Suprapubic skin (tissue), 4 donors: ENCODE measurements at regions not wholly inside any gene's neighbourhood (a gene's known extent, or its start where the extent isn't known, plus 50 kb on each side); places are given as distances from the start of the nearest gene placed in this dataset.

Source experiments
- CTCF ChIP-seq, 2 donors: fragments of 200-600 bp in 1 of 2; fragments of 450-650 bp in 1 of 2; sonication (generic) in 1 of 2; IDR thresholded peaks; one replicate each; pipeline ENCODE4 v1.5.1; 2016 to 2019; ENCODE audit warnings: antibody characterized with exemption in 2 of 2, mild to moderate bottlenecking in 1 of 2, moderate library complexity in 1 of 2
- POLR2A ChIP-seq, 2 donors: fragments of 450-650 bp; IDR thresholded peaks; one replicate each; pipeline ENCODE4 v1.6.1; 2017; ENCODE audit warnings: antibody characterized with exemption in 2 of 2, mild to moderate bottlenecking in 2 of 2, moderate library complexity in 2 of 2
- POLR2AphosphoS5 ChIP-seq, 3 donors: sonication (generic); formaldehyde crosslinking; IDR thresholded peaks; one replicate each; pipeline ENCODE4 v1.6.1; 2017; ENCODE audit warnings: antibody characterized with exemption in 3 of 3

- TF ChIP-seq CTCF (IDR thresholded peaks at IDR 0.05) = no peak
- TF ChIP-seq POLR2AphosphoS5 (IDR thresholded peaks at IDR 0.05) = no peak
- no peak for TF ChIP-seq POLR2A (IDR thresholded peaks at IDR 0.05)
Measured at GRCh38 chr2:234411793-234412192, 85.1 kb downstream of the ARL4C start.
